SIG-M5 treated with dmso at 0.1 percent for 504 hours (cell line): ENCODE measurements at regions not wholly inside any gene's neighbourhood (a gene's known extent, or its start where the extent isn't known, plus 50 kb on each side); places are given as distances from the start of the nearest gene placed in this dataset.
"Not testable (repeated sequence)": the region's sequence is repeated elsewhere in the genome, so short reads cannot be mapped to it uniquely, and the experiment has no call there.

Source experiments
- DNase-seq: peaks from one replicate; lab custom pipeline; 2025; ENCODE audit not compliant: unreplicated experiment; lab: John Stamatoyannopoulos, UW

- DNase-seq = no peak
Observed at GRCh38 chr12:131445184-131445774, 265.6 kb upstream of the SFSWAP start.

GRCh38 chr12:131445795-131446194 lies 265.1 kb upstream of the SFSWAP start:
- no peak for DNase-seq

GRCh38 chr12:131447636-131448035 lies 263.3 kb upstream of the SFSWAP start:
- DNase-seq = not testable (repeated sequence)

- DNase-seq = no peak
Observed at GRCh38 chr12:131448254-131448795, 262.6 kb upstream of the SFSWAP start.

GRCh38 chr12:131449027-131449426 lies 261.9 kb upstream of the SFSWAP start:
- no peak for DNase-seq

- no peak for DNase-seq
Observed at GRCh38 chr12:131452444-131452860, 258.4 kb upstream of the SFSWAP start.

- peak; percentile 49 for DNase-seq
Observed at GRCh38 chr12:131454418-131455217, 256.3 kb upstream of the SFSWAP start.

- DNase-seq = no peak
Observed at GRCh38 chr12:131455218-131455506, 255.7 kb upstream of the SFSWAP start.

GRCh38 chr12:131455581-131456110 lies 255.2 kb upstream of the SFSWAP start:
- no peak for DNase-seq

GRCh38 chr12:131456301-131457027 lies 254.4 kb upstream of the SFSWAP start:
- no peak for DNase-seq

- DNase-seq = no peak
Observed at GRCh38 chr12:131457028-131457310, 253.9 kb upstream of the SFSWAP start.

- DNase-seq = no peak
Observed at GRCh38 chr12:131457331-131458047, 253.4 kb upstream of the SFSWAP start.

GRCh38 chr12:131458048-131458374 lies 252.9 kb upstream of the SFSWAP start:
- no peak for DNase-seq

GRCh38 chr12:131458931-131459772 lies 251.7 kb upstream of the SFSWAP start:
- no peak for DNase-seq

GRCh38 chr12:131459773-131460365 lies 251.0 kb upstream of the SFSWAP start:
- DNase-seq = no peak

- no peak for DNase-seq
Observed at GRCh38 chr12:131460520-131460919, 250.4 kb upstream of the SFSWAP start.

- no peak for DNase-seq
Observed at GRCh38 chr12:131461096-131461495, 249.8 kb upstream of the SFSWAP start.

GRCh38 chr12:131463174-131463573 lies 247.7 kb upstream of the SFSWAP start:
- no peak for DNase-seq

- DNase-seq = no peak
Observed at GRCh38 chr12:131464081-131464480, 246.8 kb upstream of the SFSWAP start.

GRCh38 chr12:131466306-131466705 lies 244.6 kb upstream of the SFSWAP start:
- DNase-seq = no peak
